ENCODE measurements at regions not wholly inside any gene's neighbourhood (a gene's known extent, or its start where the extent isn't known, plus 50 kb on each side); places are given as distances from the start of the nearest gene placed in this dataset.

- no peak for DNase-seq
Measured at GRCh38 chr21:18191139-18191538, 53.5 kb upstream of the CHODL start.

DNA sequence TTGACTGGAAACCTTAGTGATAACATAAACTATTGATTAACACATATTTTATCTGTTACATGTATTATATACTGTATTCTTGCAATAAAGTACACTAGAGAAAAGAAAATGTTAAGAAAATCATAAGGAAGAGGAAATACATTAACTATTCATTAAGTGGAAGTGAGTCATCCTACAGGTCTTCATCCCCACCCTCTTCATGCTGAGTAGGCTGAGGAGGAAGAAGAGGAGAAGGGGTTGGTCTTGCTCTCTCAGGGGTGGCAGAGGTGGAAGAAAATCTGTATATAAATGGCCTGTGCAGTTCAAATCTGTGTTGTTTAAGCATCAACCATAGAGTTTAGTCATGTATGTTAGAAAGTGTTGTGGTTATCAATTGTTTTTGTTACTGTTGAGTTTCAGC, 66.1 kb upstream of the CHODL start:
- no peak for DNase-seq

GRCh38 chr21:18174370-18174769, 70.3 kb upstream of the CHODL start:
- DNase-seq: no peak

DNA sequence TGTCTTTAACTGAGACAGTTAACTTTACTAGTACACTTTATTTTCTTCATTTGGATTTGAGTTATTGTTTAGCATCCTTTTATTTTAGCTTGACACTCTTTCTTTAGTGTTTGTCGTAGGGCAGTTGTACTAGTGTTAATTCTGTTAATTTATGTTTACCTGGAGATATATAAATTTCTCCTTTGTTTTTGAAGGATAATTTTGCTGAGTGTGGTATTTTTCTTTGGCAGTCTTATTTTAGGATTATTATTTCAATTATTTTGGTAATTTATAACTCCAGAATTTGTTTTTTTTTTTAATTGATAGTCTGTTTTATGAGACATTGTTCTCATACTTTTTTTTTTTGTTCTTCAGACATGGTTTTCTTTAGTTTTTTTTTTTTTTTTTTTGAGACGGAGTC, 73.8 kb upstream of the CHODL start:
- DNase-seq: no peak

DNA sequence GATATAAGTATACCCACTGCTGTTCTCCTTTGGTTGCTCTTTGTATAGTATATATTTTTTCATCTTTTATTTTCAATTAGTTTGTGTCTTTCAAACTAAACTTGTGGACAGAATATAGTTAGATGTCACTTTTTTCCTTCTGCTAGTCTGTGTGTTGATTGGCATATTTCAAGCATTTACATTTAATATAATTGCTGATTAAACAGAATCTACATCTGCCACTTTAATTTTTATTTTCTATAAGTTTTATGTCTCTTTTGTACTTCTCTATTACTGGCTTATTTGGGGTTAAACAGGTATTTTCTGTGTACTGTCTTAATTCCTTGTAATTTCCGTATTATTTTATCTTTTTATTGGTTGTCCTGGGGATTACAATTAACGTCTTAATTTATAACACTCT, 74.4 kb upstream of the CHODL start:
- no peak for DNase-seq

GRCh38 chr21:18168108-18168507, 76.5 kb upstream of the CHODL start:
- DNase-seq: no peak

DNA sequence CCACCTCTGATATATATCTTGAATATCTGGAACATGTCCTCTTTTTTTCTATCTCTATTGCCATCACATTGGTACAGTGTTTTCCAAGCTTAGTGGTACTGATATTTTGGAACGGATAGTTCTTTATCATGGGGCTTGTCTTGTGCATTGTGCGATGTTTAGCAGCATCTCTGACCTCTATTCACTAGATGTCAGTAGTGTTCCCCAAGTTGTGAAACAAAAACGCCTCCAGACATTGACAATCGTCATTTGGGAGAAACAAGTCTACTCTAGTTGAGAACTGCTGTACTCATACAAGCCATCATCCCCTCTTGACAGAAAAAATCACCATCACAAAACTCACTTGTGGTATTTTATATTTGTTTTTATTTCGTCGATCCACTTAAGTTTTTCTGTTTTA, 79.7 kb upstream of the CHODL start:
- DNase-seq: no peak

GRCh38 chr21:18164483-18164882, 80.2 kb upstream of the CHODL start:
- DNase-seq: no peak

- no peak for DNase-seq
Measured at GRCh38 chr21:18163956-18164355, 80.7 kb upstream of the CHODL start.

DNA sequence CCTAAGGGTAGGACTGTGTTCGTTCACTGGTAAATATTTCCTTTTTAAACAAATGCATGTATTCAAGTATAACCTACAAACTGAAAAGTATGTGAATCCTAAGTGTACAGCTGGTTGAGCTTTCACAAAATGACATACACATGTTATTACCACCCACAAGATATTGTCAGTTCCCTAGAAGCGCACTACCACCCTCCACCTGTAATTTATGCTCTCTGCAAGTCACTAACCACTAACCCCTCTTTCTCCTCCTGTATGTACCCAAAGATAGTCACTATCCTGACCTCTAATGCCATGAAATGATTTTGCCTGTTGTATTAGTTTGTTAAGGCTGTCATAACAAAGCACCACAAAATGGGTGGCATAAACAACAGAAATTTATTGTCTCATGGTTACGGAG, 82.8 kb upstream of the CHODL start:
- DNase-seq: no peak

DNA sequence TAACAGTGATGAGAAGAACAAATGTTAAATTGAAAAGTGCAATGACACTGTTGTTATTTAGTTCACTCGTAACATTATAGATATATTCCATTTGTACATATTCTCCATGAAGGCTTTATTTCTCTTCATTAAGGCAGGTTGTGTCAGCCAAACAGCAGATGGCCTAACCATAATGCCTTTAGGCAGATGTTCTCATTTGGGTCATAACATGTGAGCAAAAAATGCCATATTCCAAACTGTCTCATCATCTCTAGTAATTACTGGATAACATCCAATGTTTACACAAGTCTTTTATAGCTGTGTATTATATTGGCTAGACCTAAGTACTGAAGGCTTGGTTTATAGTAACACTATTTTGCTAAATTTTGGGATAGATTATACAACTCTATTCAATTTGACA, 87.2 kb upstream of the CHODL start:
- DNase-seq: peak; percentile 80

GRCh38 chr21:18155508-18156193, 89.0 kb upstream of the CHODL start:
- no peak for DNase-seq

- no peak for DNase-seq
Measured at GRCh38 chr21:18153063-18153462, 91.6 kb upstream of the CHODL start.

DNA sequence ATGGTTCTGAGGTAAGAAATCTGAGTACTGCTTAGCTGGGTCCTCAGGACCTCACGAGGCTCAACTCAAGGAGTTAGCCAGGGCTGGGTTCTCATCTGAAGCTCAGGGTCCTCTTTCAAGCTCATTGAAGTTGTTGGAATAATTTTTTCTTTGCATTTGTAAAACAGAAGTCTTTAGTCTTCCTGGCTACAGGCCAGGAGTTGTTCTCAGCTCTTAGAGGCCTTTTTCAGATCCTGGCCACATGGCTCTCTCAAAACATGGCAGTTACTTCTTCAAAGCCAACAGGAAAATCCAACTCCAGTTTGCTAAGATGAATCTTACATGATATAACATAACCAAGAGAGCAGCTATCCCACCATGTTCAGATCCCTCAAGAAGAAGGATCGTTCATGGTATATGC, 92.3 kb upstream of the CHODL start:
- no peak for DNase-seq

DNA sequence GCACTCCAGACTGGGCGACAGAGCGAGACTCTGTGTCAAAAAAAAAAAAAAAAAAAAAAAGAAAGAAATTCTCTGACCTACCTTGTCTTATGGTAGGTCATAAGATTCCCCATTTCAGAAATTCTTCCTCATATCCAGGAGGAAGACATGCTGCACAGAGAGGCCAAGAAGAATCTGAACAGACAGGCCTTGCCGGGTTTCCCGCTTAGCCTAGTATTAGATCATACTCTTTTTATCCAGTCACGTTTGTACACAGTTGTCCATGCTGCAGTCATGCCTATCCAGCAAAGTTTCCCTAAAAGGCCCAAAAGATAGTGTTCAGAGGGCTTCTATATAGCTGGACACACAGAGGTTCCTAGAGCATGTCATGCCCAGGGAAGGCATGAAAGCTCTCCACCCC, 93.6 kb upstream of the CHODL start:
- no peak for DNase-seq

DNA sequence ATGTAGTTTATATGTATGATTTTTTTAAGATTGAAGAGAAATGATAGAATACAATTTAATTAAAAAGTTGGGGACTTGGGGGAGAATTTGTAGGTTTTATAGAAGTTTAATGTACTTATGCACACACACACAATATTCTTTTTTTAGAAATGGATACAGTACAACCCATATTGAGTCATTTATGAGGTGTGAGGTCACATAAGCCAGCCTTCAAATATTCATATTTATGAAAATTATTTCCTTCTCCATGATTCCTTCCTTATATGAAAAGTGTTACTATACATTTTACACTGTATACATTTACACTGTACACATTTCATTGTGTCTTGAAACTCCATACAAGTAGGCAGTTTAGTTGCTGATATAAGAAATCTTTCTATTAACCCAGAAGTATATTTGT, 96.2 kb upstream of the CHODL start:
- DNase-seq: no peak

GRCh38 chr21:18147678-18148077, 97.0 kb upstream of the CHODL start:
- DNase-seq: no peak

GRCh38 chr21:18146820-18147219, 97.8 kb upstream of the CHODL start:
- no peak for DNase-seq

DNA sequence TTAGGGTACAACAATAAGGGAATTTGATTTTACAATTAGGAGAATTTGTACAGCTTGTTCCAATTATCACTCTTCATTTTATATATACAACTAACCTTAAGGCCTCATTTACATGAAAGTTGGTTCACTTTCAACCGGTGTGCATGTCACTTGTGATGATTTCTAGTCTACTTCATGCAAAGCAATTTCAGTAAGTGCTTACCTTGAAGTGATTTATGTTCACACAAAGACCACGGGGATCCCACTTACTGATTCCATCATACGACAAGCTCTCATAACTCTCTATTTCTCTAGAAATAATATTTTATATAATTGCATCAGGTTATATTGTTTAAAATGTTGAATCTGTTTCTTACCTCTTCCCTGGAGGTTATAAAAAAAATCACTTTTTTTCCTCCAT, 100.3 kb upstream of the CHODL start:
- no peak for DNase-seq

DNA sequence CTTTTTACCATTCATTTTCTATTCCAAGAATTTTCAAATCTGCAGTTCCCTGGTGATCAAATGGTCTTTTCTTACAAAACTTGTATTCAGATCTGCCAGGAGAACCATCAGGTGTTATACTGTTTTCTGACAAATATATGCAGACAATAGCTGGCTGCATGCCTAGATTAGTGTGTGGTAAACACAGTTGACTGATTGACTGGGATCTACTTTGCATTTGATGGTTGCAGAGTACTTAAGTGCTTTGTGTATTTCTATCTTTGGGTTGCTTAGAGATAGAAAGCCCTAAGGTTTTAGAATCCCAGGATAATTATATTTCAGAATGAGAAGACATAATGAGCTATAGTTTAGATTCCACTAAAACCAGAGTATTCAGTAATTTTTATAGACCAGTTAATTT, 102.0 kb upstream of the CHODL start:
- DNase-seq: peak; percentile 23

- DNase-seq: no peak
Measured at GRCh38 chr21:18138507-18138906, 106.1 kb upstream of the CHODL start.

- no peak for DNase-seq
Measured at GRCh38 chr21:18129526-18129925, 115.1 kb upstream of the CHODL start.

- DNase-seq: no peak
Measured at GRCh38 chr21:18118566-18118965, 126.1 kb upstream of the CHODL start.

GRCh38 chr21:18117176-18117575, 127.5 kb upstream of the CHODL start:
- no peak for DNase-seq

GRCh38 chr21:18114810-18115209, 129.8 kb upstream of the CHODL start:
- no peak for DNase-seq

GRCh38 chr21:18104802-18105201, 139.8 kb upstream of the CHODL start:
- DNase-seq: no peak
